K562 (cell line): ENCODE measurements at regions not wholly inside any gene's neighbourhood (a gene's known extent, or its start where the extent isn't known, plus 50 kb on each side); places are given as distances from the start of the nearest gene placed in this dataset.

Experiments used
- CTCF ChIP-seq, 3 experiments: IDR thresholded peaks in 2 of 3; conservative IDR thresholded peaks in 1 of 3; 2 replicates each; pipeline ENCODE4 v1.5.1; 2011 to 2012; ENCODE audit warnings: low read length in 3 of 3, mild to moderate bottlenecking in 3 of 3, control low read depth in 2 of 3, improper control_type of control experiment in 1 of 3, inconsistent platforms in 1 of 3, low read depth in 1 of 3, mixed read lengths in 1 of 3, moderate library complexity in 1 of 3; ENCODE audit not compliant: insufficient read depth in 2 of 3
- ETV6 ChIP-seq, 3 experiments: fragments of 150-350 bp in 1 of 3; sonication (generic) in 1 of 3; formaldehyde crosslinking in 1 of 3; IDR thresholded peaks; 2 replicates each; pipeline versions ENCODE4 v1.6.1 to v1.8.0; 2014 to 2022; ENCODE audit warnings: borderline replicate concordance in 2 of 3, low read depth in 2 of 3, antibody characterized with exemption in 1 of 3, low read length in 1 of 3, mild to moderate bottlenecking in 1 of 3, missing genetic modification reagents in 1 of 3
- LARP7 ChIP-seq: fragments of 450-650 bp; IDR thresholded peaks from 2 replicates; pipeline ENCODE4 v1.6.1; 2016
- SIN3A ChIP-seq, 2 experiments: fragments of 150-350 bp in 1 of 2; IDR thresholded peaks; 2 replicates each; pipeline ENCODE4 v1.6.1; 2011 to 2016; ENCODE audit warnings: borderline replicate concordance in 2 of 2, low read depth in 2 of 2, low read length in 2 of 2, mild to moderate bottlenecking in 2 of 2, moderate library complexity in 2 of 2; ENCODE audit not compliant: control insufficient read depth in 1 of 2
- SREBF2 ChIP-seq: sonication (generic); formaldehyde crosslinking; IDR thresholded peaks from 2 replicates; pipeline ENCODE4 v1.4.0; 2020; ENCODE audit warnings: mild to moderate bottlenecking, missing genetic modification reagents

- no peak for TF ChIP-seq ETV6 (IDR thresholded peaks at IDR 0.05; ENCODE audit: borderline replicate concordance in 1 of 2, low read depth in 2 of 2, low read length in 1 of 2)
- no peak for TF ChIP-seq ETV6 (CRISPR knock-in tag; IDR thresholded peaks at IDR 0.05; ENCODE audit: borderline replicate concordance)
- no peak for TF ChIP-seq SREBF2 (CRISPR knock-in tag)
- no peak for TF ChIP-seq SIN3A (IDR thresholded peaks at IDR 0.05; ENCODE audit: borderline replicate concordance in 2 of 2, control insufficient read depth in 1 of 2, low read depth in 2 of 2, low read length in 2 of 2)
- TF ChIP-seq LARP7 = no peak
- TF ChIP-seq CTCF (IDR thresholded peaks at IDR 0.05 in 2 of 3, conservative IDR thresholded peaks at IDR 0.05 in 1 of 3; ENCODE audit: insufficient read depth in 2 of 3, low read depth in 1 of 3, low read length in 3 of 3) = no peak
Observed at GRCh38 chr12:58651850-58652249, 268.5 kb downstream of the LRIG3 start.
